Gastrocnemius medialis (tissue), 4 donors: ENCODE measurements at regions not wholly inside any gene's neighbourhood (a gene's known extent, or its start where the extent isn't known, plus 50 kb on each side); places are given as distances from the start of the nearest gene placed in this dataset.

ENCODE experiments used
- CTCF ChIP-seq, 5 experiments: fragments of 450-650 bp in 3 of 5; fragments of 200-600 bp in 2 of 5; sonication (generic) in 2 of 5; IDR thresholded peaks in 4 of 5; conservative IDR thresholded peaks in 1 of 5; 1 replicate in 4 of 5; 2 replicates in 1 of 5; pipeline ENCODE4 v1.5.1; 2016 to 2019; ENCODE audit warnings: antibody characterized with exemption in 5 of 5, mild to moderate bottlenecking in 3 of 5, moderate library complexity in 3 of 5
- POLR2A ChIP-seq, 2 donors: fragments of 450-650 bp; IDR thresholded peaks; one replicate each; pipeline ENCODE4 v1.6.1; 2017; ENCODE audit warnings: antibody characterized with exemption in 2 of 2, mild to moderate bottlenecking in 2 of 2, moderate library complexity in 2 of 2

GRCh38 chr14:105806568-105806967, 280.2 kb downstream of the TMEM121 start:
- no peak for TF ChIP-seq CTCF (IDR thresholded peaks at IDR 0.05 in 4 of 5, conservative IDR thresholded peaks at IDR 0.05 in 1 of 5)
- TF ChIP-seq POLR2A (IDR thresholded peaks at IDR 0.05): no peak
